Urinary bladder (tissue), 3 donors: ENCODE measurements at regions not wholly inside any gene's neighbourhood (a gene's known extent, or its start where the extent isn't known, plus 50 kb on each side); places are given as distances from the start of the nearest gene placed in this dataset.

ENCODE experiments used
- DNase-seq: peaks from one replicate; pipeline ENCODE4 v3.0.0-alpha.2; 2015; ENCODE audit errors: extremely low spot score
- H3K27ac ChIP-seq: one replicate; pipeline ENCODE4 v1.5.1; 2013; ENCODE audit warnings: low read depth, mild to moderate bottlenecking, moderate library complexity
- H3K36me3 ChIP-seq: one replicate; pipeline ENCODE4 v1.6.1; 2013; ENCODE audit warnings: mild to moderate bottlenecking, moderate library complexity; ENCODE audit not compliant: insufficient read depth
- H3K4me1 ChIP-seq: one replicate; pipeline ENCODE4 v1.6.1; 2013; ENCODE audit warnings: mild to moderate bottlenecking, moderate library complexity; ENCODE audit not compliant: insufficient read depth
- H3K4me3 ChIP-seq: one replicate; pipeline ENCODE4 v1.5.1; 2013; ENCODE audit warnings: low read depth, low read length
- WGBS: extraction: QIAGEN DNeasy Blood & Tissue Kit; methylation state at CpG from one replicate; pipeline ENCODE4 v1.1.7; 2013; 5-methylcytosine and 5-hydroxymethylcytosine counted together
- donor health status: healthy with polysubstance abuse.
- donor health status: healthy.

DNA sequence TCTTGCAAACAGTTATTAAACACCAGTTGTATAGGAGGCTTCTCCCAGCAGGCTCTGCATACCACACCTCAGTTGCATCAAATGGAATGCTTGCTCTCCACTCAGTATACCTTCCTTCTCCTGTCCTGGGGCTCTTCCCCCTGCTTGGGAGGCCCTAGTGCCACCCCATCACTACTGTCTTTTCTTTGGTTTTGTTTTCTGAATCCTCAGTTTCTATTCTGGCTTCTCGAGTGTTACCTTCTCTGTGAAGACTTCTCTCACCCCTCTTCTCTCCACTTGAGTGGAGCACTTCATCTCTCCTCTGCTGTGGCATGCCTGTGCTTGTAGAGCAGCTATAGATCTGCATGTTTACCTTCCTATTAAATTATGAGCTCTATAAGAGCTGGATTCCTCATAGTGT, 75.7 kb upstream of the TPRG1 start:
- H3K36me3 ChIP-seq, result no peaks in the 10 kb centered on the region
- WGBS, result 79% methylated on average over 1 of the region's 1 CpG
- DNase-seq, result no peak
- no peaks in the 10 kb centered on the region for H3K4me1 ChIP-seq
- no peak overlapping the region for H3K4me3 ChIP-seq
- H3K27ac ChIP-seq, result no peak overlapping the region

GRCh38 chr3:189099031-189099471, 72.7 kb upstream of the TPRG1 start:
- Histone ChIP-seq H3K36me3 (no peaks in the 10 kb centered on the region), H3K4me1 (no peaks in the 10 kb centered on the region), H3K4me3 (no peak overlapping the region), H3K27ac (no peak overlapping the region)
- 81% methylated on average over 12 of the region's 12 CpGs for WGBS
- DNase-seq, result no peak

DNA sequence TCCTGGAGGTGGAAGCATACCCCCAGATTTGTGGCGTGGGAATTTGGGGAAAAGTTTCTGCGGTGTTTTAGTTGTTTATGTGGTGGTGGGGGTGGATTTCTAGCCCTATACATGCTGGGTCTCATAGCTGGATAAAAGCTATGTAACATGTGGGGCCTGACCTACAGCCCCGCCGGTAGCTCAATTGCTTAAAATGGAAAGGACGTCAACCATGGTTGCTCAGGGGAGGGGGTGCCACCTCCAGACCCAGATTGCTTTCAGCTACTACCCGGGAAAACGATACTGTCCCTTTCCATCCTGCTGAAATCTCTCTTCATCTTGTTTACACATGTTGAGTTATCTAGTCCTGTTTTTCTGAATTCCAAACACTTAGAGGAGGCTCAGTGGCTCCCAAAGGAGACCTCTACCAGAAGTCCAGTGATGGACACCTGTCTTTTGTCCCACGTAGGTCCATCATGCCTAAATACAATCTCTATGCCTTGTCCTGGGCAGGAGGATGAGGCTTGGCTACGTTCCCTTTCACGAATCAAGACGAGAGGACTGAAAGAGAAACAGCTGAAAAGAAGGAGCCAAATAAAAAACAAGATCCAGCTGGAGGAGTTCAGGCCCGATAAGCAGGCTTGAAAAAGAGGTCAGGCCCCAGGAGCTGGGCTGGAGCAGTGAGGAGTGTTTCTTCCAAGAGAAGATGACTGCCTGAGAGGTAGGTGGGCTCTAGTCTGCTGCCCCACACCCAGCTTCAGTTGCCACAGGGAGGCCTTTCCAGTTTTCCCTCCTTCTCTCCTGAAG, 72.1 kb upstream of the TPRG1 start:
- DNase-seq, result no peak
- Histone ChIP-seq H3K36me3 (no peaks in the 10 kb centered on the region), H3K27ac (no peak overlapping the region), H3K4me3 (no peak overlapping the region), H3K4me1 (no peaks in the 10 kb centered on the region)
- 61% methylated on average over 12 of the region's 12 CpGs for WGBS

DNA sequence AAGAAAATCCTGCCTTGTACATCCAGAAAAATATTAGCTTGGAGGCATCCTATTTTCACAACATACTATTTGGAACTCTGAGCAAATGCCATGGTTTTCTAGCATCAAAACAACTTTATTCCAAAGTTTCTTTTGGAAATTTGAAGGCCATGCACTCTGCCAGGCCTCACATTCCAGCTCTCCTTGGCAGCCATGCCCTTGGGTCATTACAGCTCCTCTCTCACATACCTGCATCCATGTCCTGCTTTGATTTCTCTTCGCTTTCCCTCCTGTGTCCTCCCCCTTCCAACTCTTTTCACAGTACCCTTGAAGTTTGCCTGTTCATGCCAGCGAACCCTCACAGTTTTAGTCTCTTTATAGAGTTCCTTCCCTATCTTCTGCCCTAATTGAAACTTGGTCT, 70.9 kb upstream of the TPRG1 start:
- no peak for DNase-seq
- H3K36me3 ChIP-seq, result no peaks in the 10 kb centered on the region
- no peak overlapping the region for H3K27ac ChIP-seq
- H3K4me3 ChIP-seq, result no peak overlapping the region
- H3K4me1 ChIP-seq, result no peaks in the 10 kb centered on the region
- WGBS, result 95% methylated on average over 2 of the region's 2 CpGs

DNA sequence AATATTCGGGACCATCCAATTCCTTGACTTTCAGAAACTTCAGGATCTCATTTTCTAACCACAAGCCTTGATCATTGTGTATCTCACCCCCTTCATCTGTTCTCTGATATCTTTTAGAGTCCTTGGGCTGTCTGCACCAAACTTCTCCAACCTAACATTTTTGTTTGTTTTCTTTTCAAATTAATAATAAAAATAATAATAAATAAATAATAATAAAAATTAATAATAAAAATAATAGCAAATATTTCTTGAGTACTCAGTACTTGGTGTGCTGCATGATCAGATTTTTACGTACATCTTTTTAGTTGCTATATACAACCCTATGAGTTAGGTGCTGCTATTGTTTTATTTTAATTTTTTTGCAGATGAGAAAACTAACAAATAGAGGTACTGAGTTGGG, 70.2 kb upstream of the TPRG1 start:
- DNase-seq, result no peak
- 92% methylated on average over 2 of the region's 2 CpGs for WGBS
- no peak overlapping the region for H3K4me3 ChIP-seq
- no peaks in the 10 kb centered on the region for H3K4me1 ChIP-seq
- H3K27ac ChIP-seq, result no peak overlapping the region
- no peaks in the 10 kb centered on the region for H3K36me3 ChIP-seq

GRCh38 chr3:189103208-189103607, 68.6 kb upstream of the TPRG1 start:
- DNase-seq, result no peak
- no peak overlapping the region for H3K4me3 ChIP-seq
- H3K36me3 ChIP-seq, result no peaks in the 10 kb centered on the region
- no peaks in the 10 kb centered on the region for H3K4me1 ChIP-seq
- 80% methylated on average over 1 of the region's 1 CpG for WGBS
- H3K27ac ChIP-seq, result no peak overlapping the region

GRCh38 chr3:189108067-189108466, 63.7 kb upstream of the TPRG1 start:
- no peaks in the 10 kb centered on the region for H3K36me3 ChIP-seq
- DNase-seq, result no peak
- H3K4me1 ChIP-seq, result no peaks in the 10 kb centered on the region
- H3K4me3 ChIP-seq, result no peak overlapping the region
- no peak overlapping the region for H3K27ac ChIP-seq
- WGBS, result 38% methylated on average over 1 of the region's 1 CpG

- H3K4me3 ChIP-seq, result no peak overlapping the region
- H3K4me1 ChIP-seq, result no peaks in the 10 kb centered on the region
- WGBS, result 81% methylated on average over 3 of the region's 3 CpGs
- no peak for DNase-seq
- no peaks in the 10 kb centered on the region for H3K36me3 ChIP-seq
- no peak overlapping the region for H3K27ac ChIP-seq
These were observed 63.0 kb upstream of the TPRG1 start for GRCh38 chr3:189108735-189109134.

DNA sequence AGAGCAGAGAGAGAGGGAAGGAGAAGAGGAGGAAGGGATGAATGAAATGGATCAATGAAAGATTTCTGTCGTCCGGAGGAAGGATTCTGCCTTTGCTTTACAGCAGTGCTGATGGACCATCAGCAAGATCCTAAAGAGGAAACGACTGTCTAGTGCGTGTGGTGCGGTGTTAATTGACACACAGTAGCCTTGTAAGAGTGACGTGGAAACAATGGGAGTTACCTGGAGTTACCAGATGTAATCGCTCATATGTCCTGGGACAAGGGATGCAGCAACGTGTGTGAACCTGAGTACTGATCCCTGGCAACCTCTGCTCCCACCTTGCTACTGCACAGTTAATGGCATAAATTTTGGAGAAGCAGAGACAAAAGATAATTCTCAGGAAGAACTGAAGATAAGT, 62.6 kb upstream of the TPRG1 start:
- H3K27ac ChIP-seq, result no peak overlapping the region
- no peaks in the 10 kb centered on the region for H3K36me3 ChIP-seq
- H3K4me3 ChIP-seq, result no peak overlapping the region
- H3K4me1 ChIP-seq, result no peaks in the 10 kb centered on the region
- 76% methylated on average over 8 of the region's 8 CpGs for WGBS
- no peak for DNase-seq

DNA sequence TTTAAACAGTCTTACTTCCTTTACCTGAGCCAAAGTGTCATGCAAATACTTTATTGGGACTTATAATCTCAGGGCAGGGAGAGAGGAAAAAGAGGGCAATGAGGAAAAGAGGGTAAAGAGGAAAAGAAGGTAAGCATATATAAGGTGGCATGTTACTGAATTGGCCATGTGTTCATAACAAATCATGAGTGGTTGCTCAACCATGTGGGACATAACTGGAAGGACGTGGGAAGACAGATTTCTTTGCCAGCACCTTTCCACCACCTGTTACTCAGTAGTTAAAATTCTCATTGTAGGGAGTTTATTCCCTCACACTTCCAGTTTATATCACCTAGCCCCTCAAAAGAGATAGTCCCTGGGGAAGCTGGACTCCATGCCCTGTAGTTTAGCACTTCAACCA, 54.7 kb upstream of the TPRG1 start:
- no peak overlapping the region for H3K27ac ChIP-seq
- H3K36me3 ChIP-seq, result no peaks in the 10 kb centered on the region
- no peak overlapping the region for H3K4me3 ChIP-seq
- 87% methylated on average over 1 of the region's 1 CpG for WGBS
- no peak for DNase-seq
- H3K4me1 ChIP-seq, result no peaks in the 10 kb centered on the region

- Histone ChIP-seq H3K27ac (no peak overlapping the region), H3K4me1 (no peaks in the 10 kb centered on the region), H3K4me3 (no peak overlapping the region), H3K36me3 (no peaks in the 10 kb centered on the region)
- WGBS, result 92% methylated on average over 1 of the region's 1 CpG
- DNase-seq, result no peak
These were observed 52.9 kb upstream of the TPRG1 start for GRCh38 chr3:189118896-189119295.

- H3K4me3 ChIP-seq, result no peak overlapping the region
- H3K4me1 ChIP-seq, result no peaks in the 10 kb centered on the region
- DNase-seq, result no peak
- H3K27ac ChIP-seq, result no peak overlapping the region
- no peaks in the 10 kb centered on the region for H3K36me3 ChIP-seq
- 91% methylated on average over 3 of the region's 3 CpGs for WGBS
These were observed 51.8 kb upstream of the TPRG1 start for GRCh38 chr3:189119950-189120349.

DNA sequence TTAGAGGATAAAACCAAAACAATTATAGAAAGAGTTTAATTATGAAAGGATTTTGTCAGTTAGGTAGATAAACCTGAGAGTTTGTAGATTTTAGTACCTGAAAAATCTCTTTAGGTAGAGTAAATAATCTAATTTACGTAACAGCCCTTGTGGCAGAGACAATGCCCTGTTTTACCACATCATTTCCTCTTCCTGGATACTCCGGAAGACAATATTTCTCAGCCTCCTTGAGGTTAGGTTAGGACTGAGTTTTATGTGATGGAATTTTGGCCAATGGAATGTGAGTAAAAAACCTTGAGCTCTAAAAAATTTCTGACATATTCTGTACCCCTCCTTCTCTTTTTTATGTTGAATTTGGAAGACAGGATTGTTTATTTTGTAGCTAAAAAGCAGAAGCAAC, 50.7 kb upstream of the TPRG1 start:
- WGBS, result 75% methylated on average over 2 of the region's 2 CpGs
- H3K4me1 ChIP-seq, result no peaks in the 10 kb centered on the region
- no peak overlapping the region for H3K4me3 ChIP-seq
- H3K36me3 ChIP-seq, result no peaks in the 10 kb centered on the region
- no peak overlapping the region for H3K27ac ChIP-seq
- no peak for DNase-seq
